T-cell (primary cell): ENCODE measurements at regions not wholly inside any gene's neighbourhood (a gene's known extent, or its start where the extent isn't known, plus 50 kb on each side); places are given as distances from the start of the nearest gene placed in this dataset.
"Not testable (repeated sequence)": the region's sequence is repeated elsewhere in the genome, so short reads cannot be mapped to it uniquely, and the experiment has no call there.

Experiments
- ATAC-seq, 4 experiments: fragments of 200-7000 bp in 3 of 4; fragments of 150-1000 bp in 1 of 4; cut with Tn5 transposase; replicated peaks in 1 of 4; 1 replicate in 3 of 4; 2 replicates in 1 of 4; pipeline ENCODE4 v1.10.0; 2021; ENCODE audit warnings: moderate library complexity in 3 of 4, mild to moderate bottlenecking in 2 of 4, moderate number of reproducible peaks in 1 of 4
- CTCF ChIA-PET, 2 donors: fragments of 300-600 bp; sonication (Branson Sonifier 250); formaldehyde crosslinking; loops; one replicate each; lab custom pipeline; 2022; ENCODE audit warnings: antibody characterized with exemption in 2 of 2; lab: Charles Lee
- POLR2A ChIA-PET, 2 donors: fragments of 300-600 bp; sonication (Branson Sonifier 250); formaldehyde crosslinking; loops; one replicate each; lab custom pipeline; 2022; ENCODE audit warnings: antibody characterized with exemption in 2 of 2; lab: Charles Lee
- DNase-seq, 35 experiments: peaks; one replicate each; pipeline versions ENCODE4 v3.0.0 to v3.0.0-alpha.2; 2013 to 2023
- H3K27ac ChIP-seq: one replicate; pipeline ENCODE4 v1.5.1; 2013; ENCODE audit warnings: low read length
- H3K27me3 ChIP-seq, 2 experiments: replicated peaks in 1 of 2; 1 replicate in 1 of 2; 2 replicates in 1 of 2; pipeline versions ENCODE4 v1.6.1 to v1.7.0; 2013; ENCODE audit warnings: low read length in 1 of 2, mixed read lengths in 1 of 2; ENCODE audit not compliant: control insufficient read depth in 2 of 2, insufficient read depth in 2 of 2; ENCODE audit errors: extremely low read depth in 1 of 2
- H3K36me3 ChIP-seq, 2 donors: 1 replicate in 1 of 2; 2 replicates in 1 of 2; pipeline versions ENCODE4 v1.6.1 to v1.7.0; 2013; ENCODE audit warnings: low read length in 1 of 2; ENCODE audit not compliant: control insufficient read depth in 2 of 2, insufficient read depth in 1 of 2; ENCODE audit errors: extremely low read depth in 1 of 2
- H3K4me1 ChIP-seq, 2 experiments: 1 replicate in 1 of 2; 2 replicates in 1 of 2; pipeline versions ENCODE4 v1.6.1 to v1.7.0; 2013; ENCODE audit warnings: low read length in 2 of 2, mixed read lengths in 1 of 2; ENCODE audit not compliant: insufficient read depth in 2 of 2, control insufficient read depth in 1 of 2; ENCODE audit errors: extremely low read depth in 1 of 2
- H3K4me3 ChIP-seq, 2 donors: 1 replicate in 1 of 2; 2 replicates in 1 of 2; pipeline versions ENCODE4 v1.5.1 to v1.7.0; 2013; ENCODE audit warnings: mild to moderate bottlenecking in 2 of 2, low read length in 1 of 2, moderate library complexity in 1 of 2; ENCODE audit not compliant: control insufficient read depth in 1 of 2; ENCODE audit errors: extremely low read depth in 1 of 2
- H3K9me3 ChIP-seq: 2 replicates; pipeline ENCODE4 v1.7.0; 2013
- H3K27ac Mint-ChIP-seq, 2 donors: one replicate each; pipeline ENCODE4 v1.8.0; 2020 to 2021; ENCODE audit warnings: mild to moderate bottlenecking in 2 of 2, mixed read lengths in 2 of 2
- H3K27me3 Mint-ChIP-seq, 2 donors: one replicate each; pipeline ENCODE4 v1.8.0; 2021 to 2022; ENCODE audit warnings: mixed read lengths in 2 of 2
- H3K36me3 Mint-ChIP-seq: one replicate; pipeline ENCODE4 v1.8.0; 2021; ENCODE audit warnings: mixed read lengths
- H3K4me1 Mint-ChIP-seq, 3 donors: one replicate each; pipeline ENCODE4 v1.8.0; 2020 to 2022; ENCODE audit warnings: mixed read lengths in 3 of 3, mild to moderate bottlenecking in 1 of 3
- H3K4me3 Mint-ChIP-seq, 3 donors: one replicate each; pipeline ENCODE4 v1.8.0; 2020 to 2022; ENCODE audit warnings: mild to moderate bottlenecking in 3 of 3, mixed read lengths in 3 of 3, moderate library complexity in 3 of 3
- H3K9me3 Mint-ChIP-seq, 3 donors: one replicate each; pipeline ENCODE4 v1.8.0; 2020 to 2022; ENCODE audit warnings: mixed read lengths in 3 of 3
- WGBS: methylation state at CpG from one replicate; pipeline ENCODE4 v1.1.5; 2013; ENCODE audit warnings: missing lambda C conversion rate; ENCODE audit not compliant: insufficient coverage; 5-methylcytosine and 5-hydroxymethylcytosine counted together

GRCh38 chr1:148363979-148364378 is 119.1 kb downstream of the PPIAL4G start:
- H3K27me3 Mint-ChIP-seq, H3K27ac ChIP-seq, ATAC-seq, H3K4me3 ChIP-seq, DNase-seq, H3K36me3 Mint-ChIP-seq, H3K9me3 ChIP-seq, POLR2A ChIA-PET, H3K9me3 Mint-ChIP-seq, H3K36me3 ChIP-seq: not testable (repeated sequence)
- Mint-ChIP-seq H3K27ac (peak overlapping the region in 1 of 2 donors; percentile 73), H3K4me1 (peaks cover 31 to 40% (median 34%) of the 10 kb centered on the region in 3 donors), H3K4me3 (peak overlapping the region in 1 of 3 donors; percentile 79)
- CTCF ChIA-PET, result interaction anchor here in 1 of 2 donors (0.5 kb wide), 1 partner anchor 9 kb away, joined by 3 read pairs; no protein-coding TSS in a partner anchor
- peaks cover 14 to 21% of the 10 kb centered on the region in 2 experiments for H3K4me1 ChIP-seq
- no CpG with 5 or more reads among the region's 3 CpGs for WGBS
- H3K27me3 ChIP-seq, result peaks cover 0 to 14% of the 10 kb centered on the region in 2 experiments

- H3K4me3 ChIP-seq, result no peak overlapping the region
- 17% methylated on average over 1 of the region's 2 CpGs for WGBS
- Mint-ChIP-seq H3K9me3 (no peaks in the 10 kb centered on the region), H3K27me3 (peaks cover under 1 to 6% of the 10 kb centered on the region in 2 donors), H3K4me3 (peak overlapping the region in 2 of 3 donors; percentile 79 to 82), H3K27ac (peak overlapping the region; percentile 53 to 73), H3K4me1 (peaks cover 31 to 40% (median 34%) of the 10 kb centered on the region in 3 donors), H3K36me3 (no peaks in the 10 kb centered on the region)
- POLR2A ChIA-PET, result no interaction called here
- H3K27ac ChIP-seq, result no peak overlapping the region
- H3K9me3 ChIP-seq, result no peaks in the 10 kb centered on the region
- ATAC-seq (no peak), DNase-seq (no peak)
- peaks cover 0 to 14% of the 10 kb centered on the region in 2 experiments for H3K27me3 ChIP-seq
- H3K36me3 ChIP-seq, result no peaks in the 10 kb centered on the region
- CTCF ChIA-PET, result interaction anchor here in 1 of 2 donors (0.5 kb wide), 1 partner anchor 10 kb away, joined by 3 read pairs; no protein-coding TSS in a partner anchor
- peaks cover 14 to 21% of the 10 kb centered on the region in 2 experiments for H3K4me1 ChIP-seq
Measured at GRCh38 chr1:148363439-148363810, 119.7 kb downstream of the PPIAL4G start.

GRCh38 chr1:148362626-148363438 is 120.3 kb downstream of the PPIAL4G start:
- peaks cover 0 to 14% of the 10 kb centered on the region in 2 experiments for H3K27me3 ChIP-seq
- no peak overlapping the region for H3K27ac ChIP-seq
- CTCF ChIA-PET, result no interaction called here
- WGBS, result 41% methylated on average over 21 of the region's 29 CpGs
- H3K4me1 ChIP-seq, result peaks cover 14 to 21% of the 10 kb centered on the region in 2 experiments
- H3K36me3 ChIP-seq, result no peaks in the 10 kb centered on the region
- Mint-ChIP-seq H3K36me3 (no peaks in the 10 kb centered on the region), H3K4me1 (peaks cover 31 to 40% (median 34%) of the 10 kb centered on the region in 3 donors), H3K27ac (peak overlapping the region; percentile 36 to 73), H3K4me3 (peak overlapping the region; percentile 79 to 86 (median 82)), H3K27me3 (peaks cover 6 to 12% of the 10 kb centered on the region in 2 donors), H3K9me3 (no peaks in the 10 kb centered on the region)
- peak overlapping the region; percentile 34 to 75 for H3K4me3 ChIP-seq
- POLR2A ChIA-PET, result no interaction called here
- DNase-seq (peak in 5 of 35 experiments; percentile 14 to 49 (median 27)), ATAC-seq (peak in 3 of 4 experiments; percentile 58 to 71 (median 67))
- H3K9me3 ChIP-seq, result no peaks in the 10 kb centered on the region

- Histone ChIP-seq H3K27ac (no peak overlapping the region), H3K36me3 (no peaks in the 10 kb centered on the region), H3K9me3 (no peaks in the 10 kb centered on the region), H3K4me1 (peaks cover 14 to 21% of the 10 kb centered on the region in 2 experiments), H3K27me3 (peaks cover under 1 to 14% of the 10 kb centered on the region in 2 experiments), H3K4me3 (peak overlapping the region; percentile 49 to 75)
- peaks cover 6 to 15% of the 10 kb centered on the region in 2 donors for H3K27me3 Mint-ChIP-seq
- DNase-seq (peak in 1 of 35 experiments; percentile 48), ATAC-seq (peak in 3 of 4 experiments; percentile 25 to 70 (median 67))
- H3K27ac Mint-ChIP-seq, result peak overlapping the region; percentile 3 to 62
- 10% methylated on average over 15 of the region's 20 CpGs for WGBS
- ChIA-PET POLR2A (no interaction called here), CTCF (no interaction called here)
- H3K9me3 Mint-ChIP-seq, result no peaks in the 10 kb centered on the region
- no peaks in the 10 kb centered on the region for H3K36me3 Mint-ChIP-seq
- H3K4me1 Mint-ChIP-seq, result peaks cover 31 to 40% (median 34%) of the 10 kb centered on the region in 3 donors
- H3K4me3 Mint-ChIP-seq, result peak overlapping the region; percentile 79 to 86 (median 82)
Measured at GRCh38 chr1:148362216-148362611, 120.9 kb downstream of the PPIAL4G start.

- Histone ChIP-seq H3K27me3 (peaks cover 3 to 14% of the 10 kb centered on the region in 2 experiments), H3K4me1 (peaks cover 14 to 21% of the 10 kb centered on the region in 2 experiments), H3K4me3 (peak overlapping the region; percentile 49 to 75)
- ATAC-seq (peak in 3 of 4 experiments; percentile 47 to 63 (median 48)), DNase-seq (peak in 27 of 35 experiments; percentile 6 to 73 (median 30))
- Mint-ChIP-seq H3K4me1 (peaks cover 31 to 40% (median 34%) of the 10 kb centered on the region in 3 donors), H3K27me3 (peaks cover 6 to 15% of the 10 kb centered on the region in 2 donors), H3K27ac (peak overlapping the region; percentile 62 to 74), H3K4me3 (peak overlapping the region; percentile 79 to 86 (median 82))
- H3K9me3 ChIP-seq, CTCF ChIA-PET, H3K36me3 ChIP-seq, POLR2A ChIA-PET, H3K36me3 Mint-ChIP-seq, H3K27ac ChIP-seq, H3K9me3 Mint-ChIP-seq: not testable (repeated sequence)
- whole genome bisulfite sequencing, result 9% methylated on average over 34 of the region's 34 CpGs
Measured at GRCh38 chr1:148361427-148362215, 121.5 kb downstream of the PPIAL4G start.

GRCh38 chr1:148357037-148357436 is 126.1 kb downstream of the PPIAL4G start:
- Mint-ChIP-seq H3K36me3 (no peaks in the 10 kb centered on the region), H3K4me1 (peaks cover 15 to 23% (median 16%) of the 10 kb centered on the region in 3 donors), H3K9me3 (no peaks in the 10 kb centered on the region), H3K4me3 (no peak overlapping the region), H3K27me3 (peaks cover 6 to 41% of the 10 kb centered on the region in 2 donors), H3K27ac (no peak overlapping the region)
- ChIA-PET CTCF (no interaction called here), POLR2A (no interaction called here)
- H3K4me1 ChIP-seq, result peaks cover 5 to 25% of the 10 kb centered on the region in 2 experiments
- ATAC-seq (no peak), DNase-seq (no peak)
- peaks cover 4 to 38% of the 10 kb centered on the region in 2 experiments for H3K27me3 ChIP-seq
- no peaks in the 10 kb centered on the region for H3K36me3 ChIP-seq
- WGBS, result 100% methylated on average over 1 of the region's 1 CpG
- no peak overlapping the region for H3K27ac ChIP-seq
- no peaks in the 10 kb centered on the region for H3K9me3 ChIP-seq
- H3K4me3 ChIP-seq, result no peak overlapping the region
